ENCODE measurements at regions not wholly inside any gene's neighbourhood (a gene's known extent, or its start where the extent isn't known, plus 50 kb on each side); places are given as distances from the start of the nearest gene placed in this dataset.

GRCh38 chr7:96397936-96398598 is 76.2 kb upstream of the SLC25A13 start:
- Histone ChIP-seq H3K79me1 (ENCODE audit: low read length) (no peaks in the 10 kb centered on the region), H4K8ac (ENCODE audit: low read depth, low read length) (no peak overlapping the region), H3K23ac (ENCODE audit: low read length) (no peak overlapping the region), H3K79me2 (ENCODE audit: control insufficient read depth, insufficient read depth, low read length, poor library complexity) (no peaks in the 10 kb centered on the region), H4K12ac (ENCODE audit: low read depth, low read length) (no peak overlapping the region), H3K4me3 (ENCODE audit: low read depth, low read length) (no peak overlapping the region), H3K4me2 (ENCODE audit: low read length) (no peak overlapping the region), H2AK5ac (ENCODE audit: low read length) (no peak overlapping the region), H3K18ac (ENCODE audit: low read length) (no peak overlapping the region), H2AFZ (ENCODE audit: insufficient read depth, low read length, poor library complexity) (no peak overlapping the region), H3K36me3 (ENCODE audit: control insufficient read depth in 1 of 2, insufficient read depth in 2 of 2, low read length in 2 of 2) (no peaks in the 10 kb centered on the region), H3K9ac (ENCODE audit: low read length) (no peak overlapping the region), H3K4me1 (ENCODE audit: control insufficient read depth in 1 of 2, insufficient read depth in 2 of 2, low read length in 2 of 2) (no peaks in the 10 kb centered on the region), H3K9me3 (ENCODE audit: insufficient read depth, low read depth, low read length) (no peaks in the 10 kb centered on the region), H3K27ac (ENCODE audit: low read depth, low read length) (no peak overlapping the region), H3K4ac (ENCODE audit: low read depth, low read length) (no peak overlapping the region), H4K91ac (ENCODE audit: low read depth, low read length) (no peak overlapping the region), H2BK5ac (ENCODE audit: low read depth, low read length, poor library complexity) (no peak overlapping the region), H3K27me3 (ENCODE audit: insufficient read depth, low read length) (no peaks in the 10 kb centered on the region), H3K14ac (ENCODE audit: low read length) (no peak overlapping the region), H2BK12ac (ENCODE audit: low read length) (no peak overlapping the region), H2BK120ac (ENCODE audit: insufficient read depth, low read length, poor library complexity) (no peak overlapping the region)
- no peak for DNase-seq
- WGBS (ENCODE audit: extremely low coverage, insufficient coverage, insufficient read length): no CpG with 5 or more reads among the region's 8 CpGs

GRCh38 chr7:96388620-96389383 is 66.9 kb upstream of the SLC25A13 start:
- Histone ChIP-seq H4K91ac (ENCODE audit: low read depth, low read length) (no peak overlapping the region), H3K4me1 (ENCODE audit: control insufficient read depth in 1 of 2, insufficient read depth in 2 of 2, low read length in 2 of 2) (peaks cover 4 to 5% of the 10 kb centered on the region in 2 experiments), H3K9ac (ENCODE audit: low read length) (no peak overlapping the region), H2BK12ac (ENCODE audit: low read length) (no peak overlapping the region), H2BK120ac (ENCODE audit: insufficient read depth, low read length, poor library complexity) (no peak overlapping the region), H3K14ac (ENCODE audit: low read length) (no peak overlapping the region), H4K8ac (ENCODE audit: low read depth, low read length) (no peak overlapping the region), H3K23ac (ENCODE audit: low read length) (no peak overlapping the region), H3K4ac (ENCODE audit: low read depth, low read length) (no peak overlapping the region), H3K27ac (ENCODE audit: low read depth, low read length) (no peak overlapping the region), H3K79me1 (ENCODE audit: low read length) (no peaks in the 10 kb centered on the region), H3K79me2 (ENCODE audit: control insufficient read depth, insufficient read depth, low read length, poor library complexity) (no peaks in the 10 kb centered on the region), H3K4me3 (ENCODE audit: low read depth, low read length) (no peak overlapping the region), H3K4me2 (ENCODE audit: low read length) (no peak overlapping the region), H3K36me3 (ENCODE audit: control insufficient read depth in 1 of 2, insufficient read depth in 2 of 2, low read length in 2 of 2) (no peaks in the 10 kb centered on the region), H2AFZ (ENCODE audit: insufficient read depth, low read length, poor library complexity) (no peak overlapping the region), H4K12ac (ENCODE audit: low read depth, low read length) (no peak overlapping the region), H2AK5ac (ENCODE audit: low read length) (no peak overlapping the region), H3K9me3 (ENCODE audit: insufficient read depth, low read depth, low read length) (no peaks in the 10 kb centered on the region), H3K18ac (ENCODE audit: low read length) (no peak overlapping the region), H3K27me3 (ENCODE audit: insufficient read depth, low read length) (no peaks in the 10 kb centered on the region), H2BK5ac (ENCODE audit: low read depth, low read length, poor library complexity) (no peak overlapping the region)
- WGBS (ENCODE audit: extremely low coverage, insufficient coverage, insufficient read length): no CpG with 5 or more reads among the region's 8 CpGs
- DNase-seq: peak in 1 of 2 donors; percentile 17

DNA sequence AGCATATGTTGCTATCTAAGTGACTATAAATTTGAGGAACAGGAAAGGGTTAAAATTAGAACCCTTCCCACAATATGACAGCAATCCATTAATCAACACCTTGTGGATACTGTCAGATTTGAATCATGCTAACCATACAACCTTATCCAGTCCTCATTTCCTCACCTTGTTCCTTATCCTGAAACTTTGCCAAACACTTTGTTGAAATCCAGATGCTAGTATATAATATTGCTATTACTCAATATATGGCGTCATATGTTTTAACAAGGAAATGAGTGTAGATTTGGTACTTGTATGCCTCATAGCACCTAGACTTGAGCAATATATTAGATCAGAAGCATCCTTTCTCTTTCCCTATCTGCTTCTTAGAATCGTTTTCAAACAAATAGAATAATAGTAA is 66.3 kb upstream of the SLC25A13 start:
- Histone ChIP-seq H3K9ac (ENCODE audit: low read length) (no peak overlapping the region), H3K4me1 (ENCODE audit: control insufficient read depth in 1 of 2, insufficient read depth in 2 of 2, low read length in 2 of 2) (peaks cover 4 to 5% of the 10 kb centered on the region in 2 experiments), H3K23ac (ENCODE audit: low read length) (no peak overlapping the region), H3K14ac (ENCODE audit: low read length) (no peak overlapping the region), H3K4ac (ENCODE audit: low read depth, low read length) (no peak overlapping the region), H3K4me3 (ENCODE audit: low read depth, low read length) (no peak overlapping the region), H3K18ac (ENCODE audit: low read length) (no peak overlapping the region), H2BK12ac (ENCODE audit: low read length) (no peak overlapping the region), H2AFZ (ENCODE audit: insufficient read depth, low read length, poor library complexity) (no peak overlapping the region), H3K27ac (ENCODE audit: low read depth, low read length) (no peak overlapping the region), H3K36me3 (ENCODE audit: control insufficient read depth in 1 of 2, insufficient read depth in 2 of 2, low read length in 2 of 2) (no peaks in the 10 kb centered on the region), H4K91ac (ENCODE audit: low read depth, low read length) (no peak overlapping the region), H3K9me3 (ENCODE audit: insufficient read depth, low read depth, low read length) (no peaks in the 10 kb centered on the region), H4K8ac (ENCODE audit: low read depth, low read length) (no peak overlapping the region), H2BK120ac (ENCODE audit: insufficient read depth, low read length, poor library complexity) (no peak overlapping the region), H2AK5ac (ENCODE audit: low read length) (no peak overlapping the region), H4K12ac (ENCODE audit: low read depth, low read length) (no peak overlapping the region), H3K4me2 (ENCODE audit: low read length) (no peak overlapping the region), H3K79me2 (ENCODE audit: control insufficient read depth, insufficient read depth, low read length, poor library complexity) (no peaks in the 10 kb centered on the region), H2BK5ac (ENCODE audit: low read depth, low read length, poor library complexity) (no peak overlapping the region), H3K27me3 (ENCODE audit: insufficient read depth, low read length) (no peaks in the 10 kb centered on the region), H3K79me1 (ENCODE audit: low read length) (no peaks in the 10 kb centered on the region)
- peak in 1 of 2 donors; percentile 12 for DNase-seq
- WGBS (ENCODE audit: extremely low coverage, insufficient coverage, insufficient read length): no CpG with 5 or more reads among the region's 2 CpGs

DNA sequence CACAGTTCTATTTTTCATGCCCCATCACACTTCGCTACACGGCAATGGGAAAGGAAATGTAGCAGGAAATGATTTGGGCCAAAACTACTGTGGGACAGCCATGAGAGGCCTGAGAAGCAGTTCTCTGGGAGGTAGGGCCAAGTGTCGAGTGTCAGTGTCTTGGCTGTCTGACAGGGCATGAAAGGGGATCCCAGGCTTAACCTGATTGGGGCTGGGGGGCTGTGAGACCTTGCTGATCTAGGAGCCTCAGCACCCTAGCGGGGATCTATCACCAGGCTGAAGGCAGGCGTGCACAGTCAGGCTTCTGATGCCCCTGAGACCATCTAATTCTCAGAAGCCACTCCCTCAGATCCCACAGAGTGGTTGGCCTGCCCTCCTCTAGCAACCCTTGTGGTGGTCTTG is 58.2 kb upstream of the SLC25A13 start:
- Histone ChIP-seq H4K12ac (ENCODE audit: low read depth, low read length) (no peak overlapping the region), H3K9ac (ENCODE audit: low read length) (no peak overlapping the region), H2AFZ (ENCODE audit: insufficient read depth, low read length, poor library complexity) (no peak overlapping the region), H3K14ac (ENCODE audit: low read length) (no peak overlapping the region), H3K9me3 (ENCODE audit: insufficient read depth, low read depth, low read length) (no peaks in the 10 kb centered on the region), H3K27ac (ENCODE audit: low read depth, low read length) (no peak overlapping the region), H2BK5ac (ENCODE audit: low read depth, low read length, poor library complexity) (no peak overlapping the region), H3K4me1 (ENCODE audit: control insufficient read depth in 1 of 2, insufficient read depth in 2 of 2, low read length in 2 of 2) (no peaks in the 10 kb centered on the region), H3K79me1 (ENCODE audit: low read length) (no peaks in the 10 kb centered on the region), H3K4me2 (ENCODE audit: low read length) (no peak overlapping the region), H3K4ac (ENCODE audit: low read depth, low read length) (no peak overlapping the region), H3K23ac (ENCODE audit: low read length) (no peak overlapping the region), H3K36me3 (ENCODE audit: control insufficient read depth in 1 of 2, insufficient read depth in 2 of 2, low read length in 2 of 2) (no peaks in the 10 kb centered on the region), H3K4me3 (ENCODE audit: low read depth, low read length) (no peak overlapping the region), H4K91ac (ENCODE audit: low read depth, low read length) (no peak overlapping the region), H2BK120ac (ENCODE audit: insufficient read depth, low read length, poor library complexity) (no peak overlapping the region), H3K79me2 (ENCODE audit: control insufficient read depth, insufficient read depth, low read length, poor library complexity) (no peaks in the 10 kb centered on the region), H3K27me3 (ENCODE audit: insufficient read depth, low read length) (no peaks in the 10 kb centered on the region), H3K18ac (ENCODE audit: low read length) (no peak overlapping the region), H2AK5ac (ENCODE audit: low read length) (no peak overlapping the region), H4K8ac (ENCODE audit: low read depth, low read length) (no peak overlapping the region), H2BK12ac (ENCODE audit: low read length) (no peak overlapping the region)
- DNase-seq: no peak
- WGBS (ENCODE audit: extremely low coverage, insufficient coverage, insufficient read length): no CpG with 5 or more reads among the region's 5 CpGs
